Peyer's patch (tissue), 4 donors: ENCODE measurements at regions not wholly inside any gene's neighbourhood (a gene's known extent, or its start where the extent isn't known, plus 50 kb on each side); places are given as distances from the start of the nearest gene placed in this dataset.

ENCODE experiments used
- DNase-seq, 3 donors: peaks; one replicate each; pipeline ENCODE4 v3.0.0-alpha.2; 2017 to 2019
- H3K27ac ChIP-seq, 4 donors: fragments of 200-600 bp; sonication (generic); one replicate each; pipeline ENCODE4 v1.5.1; 2016 to 2019
- H3K27me3 ChIP-seq, 2 donors: fragments of 200-600 bp; sonication (generic); one replicate each; pipeline ENCODE4 v1.5.1; 2019
- H3K36me3 ChIP-seq, 3 donors: fragments of 200-600 bp; sonication (generic); one replicate each; pipeline ENCODE4 v1.5.1; 2016 to 2019
- H3K4me1 ChIP-seq, 4 donors: fragments of 200-600 bp; sonication (generic); one replicate each; pipeline ENCODE4 v1.5.1; 2016 to 2019
- H3K4me3 ChIP-seq, 4 donors: fragments of 200-600 bp; sonication (generic); 1 replicate in 3 of 4; 2 replicates in 1 of 4; pipeline ENCODE4 v1.5.1; 2016 to 2019; ENCODE audit warnings: mild to moderate bottlenecking in 1 of 4
- H3K9me3 ChIP-seq, 4 donors: fragments of 200-600 bp; sonication (generic); one replicate each; pipeline ENCODE4 v1.5.1; 2016 to 2019; ENCODE audit warnings: mild to moderate bottlenecking in 1 of 4
- POLR2A ChIP-seq, 2 donors: fragments of 450-650 bp; IDR thresholded peaks; one replicate each; pipeline ENCODE4 v1.5.1; 2017; ENCODE audit warnings: antibody characterized with exemption in 2 of 2, mild to moderate bottlenecking in 2 of 2, moderate library complexity in 2 of 2
- TF ChIP-seq, protein P1 (sequence below), 6 experiments: fragments of 450-650 bp in 4 of 6; fragments of 200-600 bp in 2 of 6; sonication (generic) in 1 of 6; IDR thresholded peaks; one replicate each; pipeline ENCODE4 v1.5.1; 2017 to 2019; ENCODE audit warnings: antibody characterized with exemption in 6 of 6, mild to moderate bottlenecking in 3 of 6, moderate library complexity in 1 of 6

DNA sequence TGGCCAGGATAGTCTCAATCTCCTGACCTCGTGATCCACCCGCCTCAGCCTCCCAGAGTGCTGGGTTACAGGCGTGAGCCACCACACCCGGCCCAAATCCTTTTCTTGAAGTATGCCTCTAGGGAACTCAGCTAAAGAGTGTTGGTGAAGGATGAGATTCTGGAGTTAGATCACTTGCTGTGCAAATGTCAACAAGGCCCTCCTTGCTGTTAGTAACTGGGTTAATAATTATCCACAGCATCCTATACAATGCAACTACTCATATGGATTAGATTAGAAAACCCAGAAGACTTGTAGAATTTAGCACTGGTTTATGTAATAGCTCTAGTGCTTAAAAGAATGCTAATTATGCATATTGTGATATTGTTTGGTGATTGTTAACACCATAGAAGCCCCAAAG is 310.8 kb upstream of the TFPI start:
- Histone ChIP-seq H3K27me3 (no peaks in the 10 kb centered on the region), H3K36me3 (no peaks in the 10 kb centered on the region), H3K9me3 (no peaks in the 10 kb centered on the region), H3K4me1 (no peaks in the 10 kb centered on the region), H3K27ac (no peak overlapping the region), H3K4me3 (no peak overlapping the region)
- TF ChIP-seq, protein P1, sequence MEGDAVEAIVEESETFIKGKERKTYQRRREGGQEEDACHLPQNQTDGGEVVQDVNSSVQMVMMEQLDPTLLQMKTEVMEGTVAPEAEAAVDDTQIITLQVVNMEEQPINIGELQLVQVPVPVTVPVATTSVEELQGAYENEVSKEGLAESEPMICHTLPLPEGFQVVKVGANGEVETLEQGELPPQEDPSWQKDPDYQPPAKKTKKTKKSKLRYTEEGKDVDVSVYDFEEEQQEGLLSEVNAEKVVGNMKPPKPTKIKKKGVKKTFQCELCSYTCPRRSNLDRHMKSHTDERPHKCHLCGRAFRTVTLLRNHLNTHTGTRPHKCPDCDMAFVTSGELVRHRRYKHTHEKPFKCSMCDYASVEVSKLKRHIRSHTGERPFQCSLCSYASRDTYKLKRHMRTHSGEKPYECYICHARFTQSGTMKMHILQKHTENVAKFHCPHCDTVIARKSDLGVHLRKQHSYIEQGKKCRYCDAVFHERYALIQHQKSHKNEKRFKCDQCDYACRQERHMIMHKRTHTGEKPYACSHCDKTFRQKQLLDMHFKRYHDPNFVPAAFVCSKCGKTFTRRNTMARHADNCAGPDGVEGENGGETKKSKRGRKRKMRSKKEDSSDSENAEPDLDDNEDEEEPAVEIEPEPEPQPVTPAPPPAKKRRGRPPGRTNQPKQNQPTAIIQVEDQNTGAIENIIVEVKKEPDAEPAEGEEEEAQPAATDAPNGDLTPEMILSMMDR (IDR thresholded peaks at IDR 0.05) = no peak
- TF ChIP-seq POLR2A (IDR thresholded peaks at IDR 0.05) = no peak
- DNase-seq = no peak

DNA sequence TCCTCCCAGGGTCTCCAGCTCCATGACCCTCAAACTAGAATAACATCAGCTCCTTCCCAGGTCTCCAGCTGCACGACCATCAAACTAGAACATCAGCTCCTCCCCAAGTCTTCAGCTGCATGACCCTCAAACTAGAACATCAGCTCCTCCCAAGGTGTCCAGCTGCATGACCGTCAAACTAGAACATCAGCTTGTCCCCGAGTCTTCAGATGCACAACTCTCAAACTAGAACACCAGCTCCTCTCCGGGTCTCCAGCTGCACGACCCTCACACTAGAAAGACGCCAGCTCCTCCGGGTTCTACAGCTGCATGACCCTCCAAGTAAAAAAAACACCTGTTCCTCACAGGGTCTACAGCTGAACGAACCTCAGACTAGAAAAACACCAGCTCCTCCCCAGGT is 312.9 kb upstream of the TFPI start:
- no peak overlapping the region for H3K27ac ChIP-seq
- no peaks in the 10 kb centered on the region for H3K36me3 ChIP-seq
- no peaks in the 10 kb centered on the region for H3K27me3 ChIP-seq
- H3K4me1 ChIP-seq = no peaks in the 10 kb centered on the region
- DNase-seq = no peak
- H3K9me3 ChIP-seq = no peaks in the 10 kb centered on the region
- no peak overlapping the region for H3K4me3 ChIP-seq
- no peak for TF ChIP-seq POLR2A (IDR thresholded peaks at IDR 0.05)
- TF ChIP-seq, protein P1 (IDR thresholded peaks at IDR 0.05) = no peak

GRCh38 chr2:187869195-187869594 is 315.0 kb upstream of the TFPI start:
- no peaks in the 10 kb centered on the region for H3K27me3 ChIP-seq
- no peak overlapping the region for H3K27ac ChIP-seq
- no peaks in the 10 kb centered on the region for H3K4me1 ChIP-seq
- DNase-seq = no peak
- no peaks in the 10 kb centered on the region for H3K9me3 ChIP-seq
- no peaks in the 10 kb centered on the region for H3K36me3 ChIP-seq
- H3K4me3 ChIP-seq = no peak overlapping the region
- no peak for TF ChIP-seq POLR2A (IDR thresholded peaks at IDR 0.05)
- TF ChIP-seq, protein P1 (IDR thresholded peaks at IDR 0.05) = no peak

DNA sequence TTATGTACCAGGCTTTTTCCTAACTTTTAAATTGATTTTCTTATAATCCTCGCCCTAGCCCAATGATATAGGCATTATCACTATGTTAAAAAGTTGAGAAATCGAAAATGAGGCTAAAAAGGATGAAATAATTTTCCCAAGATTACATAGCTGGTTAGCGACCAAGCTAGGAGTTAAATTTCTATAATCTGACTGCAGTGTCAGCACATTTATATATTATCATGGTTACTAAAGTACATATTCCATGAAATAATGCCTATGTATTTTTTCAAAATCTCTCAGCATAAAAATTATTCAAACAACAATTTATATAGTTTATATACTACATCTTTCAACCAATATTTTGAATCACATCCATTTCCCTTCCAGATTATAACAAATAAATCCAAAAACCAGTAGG is 317.3 kb upstream of the TFPI start:
- no peaks in the 10 kb centered on the region for H3K9me3 ChIP-seq
- no peaks in the 10 kb centered on the region for H3K4me1 ChIP-seq
- H3K36me3 ChIP-seq = no peaks in the 10 kb centered on the region
- H3K27ac ChIP-seq = no peak overlapping the region
- H3K27me3 ChIP-seq = no peaks in the 10 kb centered on the region
- DNase-seq = no peak
- no peak for TF ChIP-seq POLR2A (IDR thresholded peaks at IDR 0.05)
- TF ChIP-seq, protein P1 (IDR thresholded peaks at IDR 0.05) = no peak
- no peak overlapping the region for H3K4me3 ChIP-seq

GRCh38 chr2:187873132-187873531 is 318.9 kb upstream of the TFPI start:
- Histone ChIP-seq H3K4me1 (no peaks in the 10 kb centered on the region), H3K36me3 (no peaks in the 10 kb centered on the region), H3K27ac (no peak overlapping the region), H3K27me3 (no peaks in the 10 kb centered on the region), H3K9me3 (no peaks in the 10 kb centered on the region), H3K4me3 (no peak overlapping the region)
- DNase-seq = no peak
- TF ChIP-seq, protein P1 (IDR thresholded peaks at IDR 0.05) = no peak
- TF ChIP-seq POLR2A (IDR thresholded peaks at IDR 0.05) = no peak

DNA sequence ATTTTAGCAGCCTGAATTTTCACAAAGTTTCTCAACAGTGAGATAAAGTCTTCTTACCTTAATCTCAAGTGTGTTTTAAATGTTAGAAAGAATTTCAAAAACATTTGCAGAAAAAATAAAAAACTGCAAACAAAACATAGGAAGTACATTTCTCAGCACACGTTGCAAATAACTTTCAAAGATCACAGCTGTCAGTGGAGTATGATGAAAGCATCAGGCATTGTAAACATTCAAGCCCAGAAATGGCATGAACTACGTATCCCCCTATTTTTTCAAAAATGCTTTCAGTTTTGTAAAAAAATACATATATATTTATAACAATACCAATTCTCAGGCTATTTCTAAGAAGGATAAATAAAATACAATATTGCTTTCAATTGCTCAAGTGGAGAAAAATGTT is 320.6 kb upstream of the TFPI start:
- DNase-seq = no peak
- H3K4me1 ChIP-seq = no peaks in the 10 kb centered on the region
- H3K27ac ChIP-seq = no peak overlapping the region
- TF ChIP-seq, protein P1 (IDR thresholded peaks at IDR 0.05) = no peak
- TF ChIP-seq POLR2A (IDR thresholded peaks at IDR 0.05) = no peak
- no peaks in the 10 kb centered on the region for H3K36me3 ChIP-seq
- no peak overlapping the region for H3K4me3 ChIP-seq
- no peaks in the 10 kb centered on the region for H3K9me3 ChIP-seq
- H3K27me3 ChIP-seq = no peaks in the 10 kb centered on the region
